BE2C (cell line): ENCODE measurements at regions not wholly inside any gene's neighbourhood (a gene's known extent, or its start where the extent isn't known, plus 50 kb on each side); places are given as distances from the start of the nearest gene placed in this dataset.
"Not testable (repeated sequence)": the region's sequence is repeated elsewhere in the genome, so short reads cannot be mapped to it uniquely, and the experiment has no call there.

ENCODE experiments used
- DNase-seq: peaks from one replicate; pipeline ENCODE4 v3.0.0-alpha.2; 2020
- H3K27me3 ChIP-seq: fragments of 250-450 bp; sonication (Bioruptor Pico); 2 replicates; pipeline ENCODE4 v1.5.1; 2020; ENCODE audit warnings: mild to moderate bottlenecking
- H3K36me3 ChIP-seq: fragments of 250-450 bp; sonication (Bioruptor Pico); 2 replicates; pipeline ENCODE4 v1.5.1; 2020; ENCODE audit warnings: mild to moderate bottlenecking
- H3K4me1 ChIP-seq: fragments of 250-450 bp; sonication (Bioruptor Pico); 2 replicates; pipeline ENCODE4 v1.5.1; 2020
- H3K4me3 ChIP-seq: 2 replicates; pipeline ENCODE4 v1.5.1; 2011; ENCODE audit warnings: low read depth, low read length
- H3K9me3 ChIP-seq: fragments of 250-450 bp; sonication (Bioruptor Pico); 2 replicates; pipeline ENCODE4 v1.5.1; 2020

GRCh38 chr16:15307184-15307583 is 70.9 kb downstream of the NPIPA5 start:
- H3K9me3 ChIP-seq, H3K4me3 ChIP-seq, H3K36me3 ChIP-seq, H3K27me3 ChIP-seq, DNase-seq, H3K4me1 ChIP-seq: not testable (repeated sequence)

- H3K4me1 ChIP-seq, H3K4me3 ChIP-seq, H3K27me3 ChIP-seq, H3K36me3 ChIP-seq, H3K9me3 ChIP-seq, DNase-seq: not testable (repeated sequence)
These were observed 72.2 kb downstream of the NPIPA5 start for GRCh38 chr16:15305889-15306288.

GRCh38 chr16:15303667-15304324 is 74.3 kb downstream of the NPIPA5 start:
- H3K4me3 ChIP-seq, H3K4me1 ChIP-seq, H3K36me3 ChIP-seq, H3K9me3 ChIP-seq, DNase-seq, H3K27me3 ChIP-seq: not testable (repeated sequence)

GRCh38 chr16:15297104-15297503 is 81.0 kb downstream of the NPIPA5 start:
- not testable (repeated sequence) for H3K4me3 ChIP-seq, H3K27me3 ChIP-seq, H3K36me3 ChIP-seq, H3K4me1 ChIP-seq, DNase-seq, H3K9me3 ChIP-seq

GRCh38 chr16:15274796-15275195 is 103.3 kb downstream of the NPIPA5 start:
- not testable (repeated sequence) for H3K36me3 ChIP-seq, DNase-seq, H3K4me3 ChIP-seq, H3K27me3 ChIP-seq, H3K4me1 ChIP-seq, H3K9me3 ChIP-seq

- not testable (repeated sequence) for H3K4me1 ChIP-seq, H3K9me3 ChIP-seq, H3K36me3 ChIP-seq, H3K27me3 ChIP-seq, H3K4me3 ChIP-seq, DNase-seq
These were observed 104.1 kb downstream of the NPIPA5 start for GRCh38 chr16:15273964-15274363.

- H3K36me3 ChIP-seq, DNase-seq, H3K27me3 ChIP-seq, H3K4me3 ChIP-seq, H3K9me3 ChIP-seq, H3K4me1 ChIP-seq: not testable (repeated sequence)
These were observed 111.2 kb downstream of the NPIPA5 start for GRCh38 chr16:15266941-15267340.

- H3K9me3 ChIP-seq, H3K4me3 ChIP-seq, H3K27me3 ChIP-seq, H3K4me1 ChIP-seq, H3K36me3 ChIP-seq, DNase-seq: not testable (repeated sequence)
These were observed 115.9 kb downstream of the NPIPA5 start for GRCh38 chr16:15262212-15262611.

- not testable (repeated sequence) for H3K4me3 ChIP-seq, H3K9me3 ChIP-seq, H3K4me1 ChIP-seq, H3K27me3 ChIP-seq, DNase-seq, H3K36me3 ChIP-seq
These were observed 130.1 kb downstream of the NPIPA5 start for GRCh38 chr16:15247971-15248370.

- not testable (repeated sequence) for H3K27me3 ChIP-seq, H3K36me3 ChIP-seq, H3K9me3 ChIP-seq, H3K4me1 ChIP-seq, H3K4me3 ChIP-seq, DNase-seq
These were observed 141.3 kb downstream of the NPIPA5 start for GRCh38 chr16:15236674-15237323.

- H3K4me1 ChIP-seq, H3K36me3 ChIP-seq, DNase-seq, H3K27me3 ChIP-seq, H3K9me3 ChIP-seq, H3K4me3 ChIP-seq: not testable (repeated sequence)
These were observed 141.1 kb upstream of the RRN3 start for GRCh38 chr16:15235140-15235539.

- not testable (repeated sequence) for H3K4me3 ChIP-seq, H3K4me1 ChIP-seq, H3K27me3 ChIP-seq, H3K36me3 ChIP-seq, H3K9me3 ChIP-seq, DNase-seq
These were observed 140.6 kb upstream of the RRN3 start for GRCh38 chr16:15234702-15235101.

GRCh38 chr16:15230432-15230831 is 136.4 kb upstream of the RRN3 start:
- not testable (repeated sequence) for H3K4me1 ChIP-seq, DNase-seq, H3K36me3 ChIP-seq

GRCh38 chr16:15229661-15230060 is 135.6 kb upstream of the RRN3 start:
- not testable (repeated sequence) for H3K27me3 ChIP-seq, H3K36me3 ChIP-seq, H3K9me3 ChIP-seq, DNase-seq, H3K4me3 ChIP-seq, H3K4me1 ChIP-seq

More at GRCh38 chr16:15230432-15230831, 136.4 kb upstream of the RRN3 start:
- not testable (repeated sequence) for H3K27me3 ChIP-seq, H3K9me3 ChIP-seq, H3K4me3 ChIP-seq

GRCh38 chr16:15224651-15225050 is 130.6 kb upstream of the RRN3 start:
- H3K27me3 ChIP-seq, H3K9me3 ChIP-seq, H3K36me3 ChIP-seq, DNase-seq, H3K4me1 ChIP-seq, H3K4me3 ChIP-seq: not testable (repeated sequence)

- H3K27me3 ChIP-seq, H3K4me1 ChIP-seq, DNase-seq, H3K36me3 ChIP-seq, H3K4me3 ChIP-seq, H3K9me3 ChIP-seq: not testable (repeated sequence)
These were observed 129.3 kb upstream of the RRN3 start for GRCh38 chr16:15223398-15223797.
